WTC11 (cell line): ENCODE measurements at regions not wholly inside any gene's neighbourhood (a gene's known extent, or its start where the extent isn't known, plus 50 kb on each side); places are given as distances from the start of the nearest gene placed in this dataset.

Experiments
- ATAC-seq: fragments of 200-7000 bp; cut with Tn5 transposase; 2 replicates; pipeline ENCODE4 v1.10.0; 2021; ENCODE audit warnings: mild to moderate bottlenecking, moderate library complexity
- CTCF ChIA-PET: fragments of 300-600 bp; sonication (Branson Sonifier 250); formaldehyde crosslinking; loops from one replicate; lab custom pipeline; 2021; ENCODE audit warnings: antibody characterized with exemption; lab: Charles Lee
- POLR2A ChIA-PET: fragments of 350-600 bp; sonication (Branson Sonifier 250); formaldehyde crosslinking; loops from one replicate; lab custom pipeline; 2021; ENCODE audit warnings: antibody characterized with exemption; lab: Charles Lee
- DNase-seq: peaks from one replicate; pipeline ENCODE4 v3.0.0; 2021; ENCODE audit warnings: low spot score
- H3K27ac Mint-ChIP-seq: 2 replicates; pipeline ENCODE4 v1.8.0; 2021; ENCODE audit warnings: mixed read lengths
- H3K27me3 Mint-ChIP-seq: 2 replicates; pipeline ENCODE4 v1.8.0; 2021; ENCODE audit warnings: low read depth, mild to moderate bottlenecking, moderate library complexity, mixed read lengths
- H3K36me3 Mint-ChIP-seq: 2 replicates; pipeline ENCODE4 v1.8.0; 2021; ENCODE audit warnings: mixed read lengths
- H3K4me1 Mint-ChIP-seq: 2 replicates; pipeline ENCODE4 v1.8.0; 2022; ENCODE audit warnings: mixed read lengths
- H3K4me3 Mint-ChIP-seq: 2 replicates; pipeline ENCODE4 v1.8.0; 2021; ENCODE audit warnings: mild to moderate bottlenecking, moderate library complexity, mixed read lengths
- H3K9me3 Mint-ChIP-seq: 2 replicates; pipeline ENCODE4 v1.8.0; 2021; ENCODE audit warnings: mixed read lengths
- GABPB1 ChIP-seq: sonication (generic); formaldehyde crosslinking; IDR thresholded peaks from 2 replicates; pipeline ENCODE4 v1.8.1; 2023; ENCODE audit warnings: mild to moderate bottlenecking, missing genetic modification reagents
- KAT7 ChIP-seq: sonication (generic); formaldehyde crosslinking; IDR thresholded peaks from 2 replicates; pipeline ENCODE4 v1.8.1; 2023; ENCODE audit warnings: missing genetic modification reagents, mild to moderate bottlenecking, borderline replicate concordance
- NFYB ChIP-seq: sonication (generic); formaldehyde crosslinking; conservative IDR thresholded peaks from 2 replicates; pipeline ENCODE4 v1.8.0; 2022; ENCODE audit warnings: low read depth, missing genetic modification reagents
- NR1H2 ChIP-seq: sonication (generic); formaldehyde crosslinking; IDR thresholded peaks from 2 replicates; pipeline ENCODE4 v1.9.0; 2021; ENCODE audit warnings: mild to moderate bottlenecking, moderate library complexity, missing genetic modification reagents
- RORB ChIP-seq: fragments of 250-450 bp; sonication (Bioruptor Pico); IDR thresholded peaks from 2 replicates; pipeline ENCODE4 v1.9.0; 2021; ENCODE audit warnings: mild to moderate bottlenecking
- SOX15 ChIP-seq: fragments of 250-450 bp; sonication (Bioruptor Pico); IDR thresholded peaks from 2 replicates; pipeline ENCODE4 v1.9.0; 2021; ENCODE audit warnings: mild to moderate bottlenecking
- ZNF263 ChIP-seq: sonication (generic); formaldehyde crosslinking; IDR thresholded peaks from 2 replicates; pipeline ENCODE4 v1.8.1; 2022; ENCODE audit warnings: low read depth, mild to moderate bottlenecking, moderate library complexity, missing genetic modification reagents
- TF ChIP-seq, protein P1 (sequence below): sonication (generic); formaldehyde crosslinking; IDR thresholded peaks from 2 replicates; pipeline ENCODE4 v1.8.1; 2022; ENCODE audit warnings: mild to moderate bottlenecking, missing genetic modification reagents, moderate library complexity, borderline replicate concordance
- TF ChIP-seq, protein P2 (sequence below): fragments of 250-450 bp; sonication (Bioruptor Pico); IDR thresholded peaks from 2 replicates; pipeline ENCODE4 v1.9.0; 2021; ENCODE audit warnings: moderate library complexity, mild to moderate bottlenecking, inconsistent platforms, borderline replicate concordance
- TF ChIP-seq, protein P3 (sequence below): sonication (generic); formaldehyde crosslinking; IDR thresholded peaks from 2 replicates; pipeline ENCODE4 v1.8.1; 2022; ENCODE audit warnings: missing genetic modification reagents, borderline replicate concordance
- TF ChIP-seq, protein P4 (sequence below): fragments of 250-450 bp; sonication (Bioruptor Pico); IDR thresholded peaks from 2 replicates; pipeline ENCODE4 v1.8.0; 2021; ENCODE audit warnings: mild to moderate bottlenecking
- TF ChIP-seq, protein P5 (sequence below): sonication (generic); formaldehyde crosslinking; IDR thresholded peaks from 2 replicates; pipeline ENCODE4 v1.8.1; 2022; ENCODE audit warnings: low read depth, missing genetic modification reagents, borderline replicate concordance
- TF ChIP-seq, protein P6 (sequence below): fragments of 200-600 bp; IDR thresholded peaks from 2 replicates; pipeline ENCODE4 v1.8.0; 2022; ENCODE audit warnings: antibody characterized with exemption

DNA sequence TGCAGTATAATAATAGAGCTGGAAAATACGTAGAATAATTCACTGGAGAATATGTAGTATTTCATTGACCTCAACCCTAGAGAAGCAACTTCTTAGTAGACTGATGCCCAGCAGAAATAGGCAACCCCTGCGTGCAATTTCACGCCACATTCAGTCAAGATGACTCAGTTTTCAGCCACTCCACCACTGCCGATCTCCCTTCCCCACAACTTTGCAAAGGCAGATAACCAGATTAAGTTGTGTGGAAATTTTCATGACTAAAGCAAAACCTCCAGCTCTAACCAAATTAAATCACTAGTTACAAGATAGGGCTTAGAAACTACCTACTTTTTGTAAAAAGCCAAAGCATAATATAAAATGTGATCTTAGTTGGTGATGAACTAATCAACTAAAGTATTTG, 63.3 kb upstream of the STK17B start:
- no peak overlapping the region for H3K4me3 Mint-ChIP-seq
- H3K4me1 Mint-ChIP-seq = peaks cover 1% of the 10 kb centered on the region
- ChIA-PET CTCF (no interaction called here), POLR2A (no interaction called here)
- ATAC-seq (no peak), DNase-seq (no peak)
- no peaks in the 10 kb centered on the region for H3K36me3 Mint-ChIP-seq
- no peaks in the 10 kb centered on the region; the same call in 1 of the 2 replicates for H3K27me3 Mint-ChIP-seq
- H3K27ac Mint-ChIP-seq = no peak overlapping the region
- peaks cover 6% of the 10 kb centered on the region; the same call in 1 of the 2 replicates for H3K9me3 Mint-ChIP-seq
- TF ChIP-seq NR1H2 (no peak), RORB (CRISPR knock-in tag) (no peak), KAT7 (no peak), SOX15 (CRISPR knock-in tag) (no peak), NFYB (CRISPR knock-in tag) (no peak), GABPB1 (CRISPR knock-in tag) (no peak), ZNF263 (CRISPR knock-in tag) (no peak)
- TF ChIP-seq, protein P1, sequence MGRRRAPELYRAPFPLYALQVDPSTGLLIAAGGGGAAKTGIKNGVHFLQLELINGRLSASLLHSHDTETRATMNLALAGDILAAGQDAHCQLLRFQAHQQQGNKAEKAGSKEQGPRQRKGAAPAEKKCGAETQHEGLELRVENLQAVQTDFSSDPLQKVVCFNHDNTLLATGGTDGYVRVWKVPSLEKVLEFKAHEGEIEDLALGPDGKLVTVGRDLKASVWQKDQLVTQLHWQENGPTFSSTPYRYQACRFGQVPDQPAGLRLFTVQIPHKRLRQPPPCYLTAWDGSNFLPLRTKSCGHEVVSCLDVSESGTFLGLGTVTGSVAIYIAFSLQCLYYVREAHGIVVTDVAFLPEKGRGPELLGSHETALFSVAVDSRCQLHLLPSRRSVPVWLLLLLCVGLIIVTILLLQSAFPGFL = no peak
- TF ChIP-seq, protein P2, sequence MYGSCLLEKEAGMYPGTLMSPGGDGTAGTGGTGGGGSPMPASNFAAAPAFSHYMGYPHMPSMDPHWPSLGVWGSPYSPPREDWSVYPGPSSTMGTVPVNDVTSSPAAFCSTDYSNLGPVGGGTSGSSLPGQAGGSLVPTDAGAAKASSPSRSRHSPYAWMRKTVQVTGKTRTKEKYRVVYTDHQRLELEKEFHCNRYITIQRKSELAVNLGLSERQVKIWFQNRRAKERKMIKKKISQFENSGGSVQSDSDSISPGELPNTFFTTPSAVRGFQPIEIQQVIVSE (CRISPR knock-in tag) = no peak
- TF ChIP-seq, protein P3, sequence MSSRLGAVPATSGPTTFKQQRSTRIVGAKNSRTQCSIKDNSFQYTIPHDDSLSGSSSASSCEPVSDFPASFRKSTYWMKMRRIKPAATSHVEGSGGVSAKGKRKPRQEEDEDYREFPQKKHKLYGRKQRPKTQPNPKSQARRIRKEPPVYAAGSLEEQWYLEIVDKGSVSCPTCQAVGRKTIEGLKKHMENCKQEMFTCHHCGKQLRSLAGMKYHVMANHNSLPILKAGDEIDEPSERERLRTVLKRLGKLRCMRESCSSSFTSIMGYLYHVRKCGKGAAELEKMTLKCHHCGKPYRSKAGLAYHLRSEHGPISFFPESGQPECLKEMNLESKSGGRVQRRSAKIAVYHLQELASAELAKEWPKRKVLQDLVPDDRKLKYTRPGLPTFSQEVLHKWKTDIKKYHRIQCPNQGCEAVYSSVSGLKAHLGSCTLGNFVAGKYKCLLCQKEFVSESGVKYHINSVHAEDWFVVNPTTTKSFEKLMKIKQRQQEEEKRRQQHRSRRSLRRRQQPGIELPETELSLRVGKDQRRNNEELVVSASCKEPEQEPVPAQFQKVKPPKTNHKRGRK = no peak
- TF ChIP-seq, protein P4, sequence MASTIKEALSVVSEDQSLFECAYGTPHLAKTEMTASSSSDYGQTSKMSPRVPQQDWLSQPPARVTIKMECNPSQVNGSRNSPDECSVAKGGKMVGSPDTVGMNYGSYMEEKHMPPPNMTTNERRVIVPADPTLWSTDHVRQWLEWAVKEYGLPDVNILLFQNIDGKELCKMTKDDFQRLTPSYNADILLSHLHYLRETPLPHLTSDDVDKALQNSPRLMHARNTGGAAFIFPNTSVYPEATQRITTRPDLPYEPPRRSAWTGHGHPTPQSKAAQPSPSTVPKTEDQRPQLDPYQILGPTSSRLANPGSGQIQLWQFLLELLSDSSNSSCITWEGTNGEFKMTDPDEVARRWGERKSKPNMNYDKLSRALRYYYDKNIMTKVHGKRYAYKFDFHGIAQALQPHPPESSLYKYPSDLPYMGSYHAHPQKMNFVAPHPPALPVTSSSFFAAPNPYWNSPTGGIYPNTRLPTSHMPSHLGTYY (CRISPR knock-in tag) = no peak
- TF ChIP-seq, protein P5, sequence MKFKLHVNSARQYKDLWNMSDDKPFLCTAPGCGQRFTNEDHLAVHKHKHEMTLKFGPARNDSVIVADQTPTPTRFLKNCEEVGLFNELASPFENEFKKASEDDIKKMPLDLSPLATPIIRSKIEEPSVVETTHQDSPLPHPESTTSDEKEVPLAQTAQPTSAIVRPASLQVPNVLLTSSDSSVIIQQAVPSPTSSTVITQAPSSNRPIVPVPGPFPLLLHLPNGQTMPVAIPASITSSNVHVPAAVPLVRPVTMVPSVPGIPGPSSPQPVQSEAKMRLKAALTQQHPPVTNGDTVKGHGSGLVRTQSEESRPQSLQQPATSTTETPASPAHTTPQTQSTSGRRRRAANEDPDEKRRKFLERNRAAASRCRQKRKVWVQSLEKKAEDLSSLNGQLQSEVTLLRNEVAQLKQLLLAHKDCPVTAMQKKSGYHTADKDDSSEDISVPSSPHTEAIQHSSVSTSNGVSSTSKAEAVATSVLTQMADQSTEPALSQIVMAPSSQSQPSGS (CRISPR knock-in tag) = no peak
- TF ChIP-seq, all 79 proteins: peak for 0

DNA sequence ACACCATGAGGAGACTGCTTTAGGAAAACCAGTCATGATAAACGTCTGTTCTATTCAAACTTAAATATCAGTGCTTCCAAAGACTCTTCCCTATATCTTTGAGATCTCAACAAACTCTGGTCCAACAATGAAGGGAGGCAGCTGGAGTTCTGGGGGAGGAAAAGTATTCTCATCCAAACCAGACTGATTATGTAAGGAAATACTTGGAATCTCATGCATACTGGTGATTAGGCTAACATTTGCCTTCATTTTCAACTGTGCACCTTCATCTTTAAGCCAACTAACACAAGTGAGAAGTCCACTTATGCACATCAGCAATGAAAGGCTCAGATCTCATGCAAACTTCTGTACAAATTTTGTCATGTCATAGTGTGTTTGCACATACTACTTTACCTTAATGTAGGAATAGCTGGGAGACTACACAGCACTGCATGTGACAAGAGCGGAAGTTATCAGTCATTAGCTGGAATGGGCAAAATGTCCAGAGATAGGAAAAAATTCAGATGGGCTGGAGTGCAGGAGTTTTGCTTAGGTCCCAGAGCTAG, 67.5 kb upstream of the STK17B start:
- Mint-ChIP-seq H3K36me3 (no peaks in the 10 kb centered on the region), H3K4me1 (peaks cover 3% of the 10 kb centered on the region), H3K9me3 (peaks cover 6% of the 10 kb centered on the region; the same call in 1 of the 2 replicates), H3K27me3 (no peaks in the 10 kb centered on the region; the same call in 1 of the 2 replicates), H3K4me3 (no peak overlapping the region), H3K27ac (no peak overlapping the region)
- DNase-seq = no peak
- TF ChIP-seq, protein P1 = no peak
- TF ChIP-seq, protein P6, sequence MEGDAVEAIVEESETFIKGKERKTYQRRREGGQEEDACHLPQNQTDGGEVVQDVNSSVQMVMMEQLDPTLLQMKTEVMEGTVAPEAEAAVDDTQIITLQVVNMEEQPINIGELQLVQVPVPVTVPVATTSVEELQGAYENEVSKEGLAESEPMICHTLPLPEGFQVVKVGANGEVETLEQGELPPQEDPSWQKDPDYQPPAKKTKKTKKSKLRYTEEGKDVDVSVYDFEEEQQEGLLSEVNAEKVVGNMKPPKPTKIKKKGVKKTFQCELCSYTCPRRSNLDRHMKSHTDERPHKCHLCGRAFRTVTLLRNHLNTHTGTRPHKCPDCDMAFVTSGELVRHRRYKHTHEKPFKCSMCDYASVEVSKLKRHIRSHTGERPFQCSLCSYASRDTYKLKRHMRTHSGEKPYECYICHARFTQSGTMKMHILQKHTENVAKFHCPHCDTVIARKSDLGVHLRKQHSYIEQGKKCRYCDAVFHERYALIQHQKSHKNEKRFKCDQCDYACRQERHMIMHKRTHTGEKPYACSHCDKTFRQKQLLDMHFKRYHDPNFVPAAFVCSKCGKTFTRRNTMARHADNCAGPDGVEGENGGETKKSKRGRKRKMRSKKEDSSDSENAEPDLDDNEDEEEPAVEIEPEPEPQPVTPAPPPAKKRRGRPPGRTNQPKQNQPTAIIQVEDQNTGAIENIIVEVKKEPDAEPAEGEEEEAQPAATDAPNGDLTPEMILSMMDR = no peak
- no peak for ATAC-seq
- ChIA-PET POLR2A (no interaction called here), CTCF (no interaction called here)
